Osteoblast (primary cell): ENCODE measurements at regions not wholly inside any gene's neighbourhood (a gene's known extent, or its start where the extent isn't known, plus 50 kb on each side); places are given as distances from the start of the nearest gene placed in this dataset.

Experiments used
- DNase-seq: peaks from one replicate; pipeline ENCODE4 v3.0.0; 2011; ENCODE audit warnings: low spot score, mixed read lengths; ENCODE audit not compliant: insufficient read length; ENCODE audit errors: missing footprints
- H2AFZ ChIP-seq: 2 replicates; pipeline ENCODE4 v1.6.0; 2011; ENCODE audit warnings: mild to moderate bottlenecking, low read length
- H3K27ac ChIP-seq: 2 replicates; pipeline ENCODE4 v1.5.1; 2011; ENCODE audit warnings: mild to moderate bottlenecking, low read depth, low read length, moderate library complexity
- H3K27me3 ChIP-seq: 2 replicates; pipeline ENCODE4 v1.6.0; 2012; ENCODE audit warnings: mild to moderate bottlenecking, control low read depth, inconsistent platforms, low read length, moderate library complexity; ENCODE audit not compliant: insufficient read depth
- H3K36me3 ChIP-seq: 2 replicates; pipeline ENCODE4 v1.5.1; 2011; ENCODE audit warnings: mild to moderate bottlenecking, low read length, control low read depth, moderate library complexity; ENCODE audit not compliant: insufficient read depth
- H3K4me1 ChIP-seq: 2 replicates; pipeline ENCODE4 v1.5.1; 2011; ENCODE audit warnings: mild to moderate bottlenecking, low read length, control low read depth, moderate library complexity; ENCODE audit not compliant: insufficient read depth
- H3K4me2 ChIP-seq: 2 replicates; pipeline ENCODE4 v1.6.0; 2011; ENCODE audit warnings: mild to moderate bottlenecking, low read length; ENCODE audit not compliant: insufficient read depth
- H3K4me3 ChIP-seq: fragments of 200-600 bp; sonication (generic); 3 replicates; pipeline ENCODE4 v1.5.1; 2012; ENCODE audit warnings: mild to moderate bottlenecking, low read length, inconsistent platforms; ENCODE audit not compliant: insufficient read depth
- H3K79me2 ChIP-seq: 2 replicates; pipeline ENCODE4 v1.6.0; 2012; ENCODE audit warnings: mild to moderate bottlenecking, low read length, control low read depth, inconsistent platforms; ENCODE audit not compliant: insufficient read depth
- H3K9me3 ChIP-seq: 2 replicates; pipeline ENCODE4 v1.5.1; 2011; ENCODE audit warnings: low read depth, low read length, control low read depth
- H4K20me1 ChIP-seq: 2 replicates; pipeline ENCODE4 v1.6.0; 2012; ENCODE audit warnings: mild to moderate bottlenecking, low read length, control low read depth; ENCODE audit not compliant: insufficient read depth
- CTCF ChIP-seq: IDR thresholded peaks from 2 replicates; pipeline ENCODE4 v1.5.1; 2011; ENCODE audit warnings: mild to moderate bottlenecking, low read depth, low read length, moderate library complexity; ENCODE audit errors: extremely low read depth

- Histone ChIP-seq H4K20me1 (no peaks in the 10 kb centered on the region), H3K27me3 (no peaks in the 10 kb centered on the region), H3K27ac (no peak overlapping the region), H3K4me3 (no peak overlapping the region), H3K4me1 (no peaks in the 10 kb centered on the region), H2AFZ (no peak overlapping the region), H3K36me3 (no peaks in the 10 kb centered on the region), H3K9me3 (no peaks in the 10 kb centered on the region), H3K4me2 (no peak overlapping the region), H3K79me2 (no peaks in the 10 kb centered on the region)
- TF ChIP-seq CTCF: no peak
- DNase-seq: no peak
These were observed 340.0 kb upstream of the TMCO5A start for GRCh38 chr15:37594417-37594816.

DNA sequence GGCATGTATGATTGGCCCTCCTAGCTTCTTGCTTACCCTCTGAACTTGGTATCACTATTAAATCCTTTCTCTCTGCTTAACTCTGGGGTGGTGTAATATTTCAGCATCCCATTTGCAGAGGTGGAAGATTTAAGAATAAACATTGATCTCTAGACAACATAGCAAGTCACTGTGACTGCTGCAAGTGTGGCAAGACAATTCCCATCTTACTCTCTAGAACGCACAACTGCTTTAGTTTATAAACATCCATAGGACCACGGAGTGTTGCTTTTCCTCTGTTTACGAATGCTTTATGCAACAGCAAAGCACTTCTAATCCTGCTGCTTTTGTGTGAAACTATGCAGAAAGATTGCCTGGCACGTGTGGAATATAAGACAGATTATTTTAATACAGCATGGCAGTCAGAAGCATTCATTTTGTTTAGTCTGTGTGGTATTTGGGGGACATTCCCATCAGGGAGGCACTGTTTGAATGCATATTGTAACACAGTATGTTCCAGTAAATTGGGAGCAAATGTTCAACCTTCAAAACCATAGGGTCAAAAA is 338.9 kb upstream of the TMCO5A start:
- H3K27ac ChIP-seq: no peak overlapping the region
- no peaks in the 10 kb centered on the region for H3K4me1 ChIP-seq
- no peaks in the 10 kb centered on the region for H3K79me2 ChIP-seq
- H3K4me2 ChIP-seq: no peak overlapping the region
- H2AFZ ChIP-seq: no peak overlapping the region
- H3K9me3 ChIP-seq: no peaks in the 10 kb centered on the region
- no peak overlapping the region for H3K4me3 ChIP-seq
- no peaks in the 10 kb centered on the region for H3K27me3 ChIP-seq
- H4K20me1 ChIP-seq: no peaks in the 10 kb centered on the region
- TF ChIP-seq CTCF: no peak
- H3K36me3 ChIP-seq: no peaks in the 10 kb centered on the region
- no peak for DNase-seq

DNA sequence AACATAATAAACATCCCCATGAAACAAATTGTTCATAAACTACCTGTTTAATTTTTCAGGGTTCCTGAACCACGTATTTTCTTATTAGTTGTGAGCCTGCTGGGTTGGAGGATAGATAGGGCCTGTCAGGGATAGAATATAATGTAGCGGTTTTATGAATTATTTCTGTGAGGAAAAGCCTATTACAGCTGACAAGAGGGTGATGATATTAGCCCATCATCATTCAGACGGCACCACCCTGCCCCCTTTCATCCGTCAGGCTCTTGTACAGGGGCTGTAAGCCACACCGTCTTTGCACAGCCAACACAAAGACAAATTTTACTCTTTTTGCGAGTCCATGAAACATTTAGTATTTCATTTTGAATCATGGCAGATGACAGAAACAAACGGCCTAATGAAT is 335.3 kb upstream of the TMCO5A start:
- Histone ChIP-seq H3K4me1 (no peaks in the 10 kb centered on the region), H3K4me2 (no peak overlapping the region)

DNA sequence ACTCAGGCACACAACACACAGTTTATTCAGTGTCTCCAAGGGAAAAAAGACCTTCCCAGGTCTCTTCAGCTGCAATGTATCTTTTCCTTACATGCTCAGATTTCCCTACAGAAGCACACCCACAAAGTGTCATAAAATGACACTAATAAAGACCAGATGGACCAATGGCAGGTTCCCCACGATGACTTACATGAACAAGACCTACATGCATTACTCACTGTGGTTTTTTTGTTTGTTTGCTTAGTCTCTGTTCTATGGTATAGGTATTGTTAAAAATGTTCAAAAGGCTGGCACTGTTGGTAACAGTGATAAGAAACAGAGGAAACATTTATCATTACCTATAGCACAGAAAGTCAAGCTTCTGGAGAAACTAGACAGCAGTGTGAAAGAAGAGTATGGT is 318.2 kb upstream of the TMCO5A start:
- H3K4me2 ChIP-seq: no peak overlapping the region

More for the DNA sequence above, 335.3 kb upstream of the TMCO5A start:
- Histone ChIP-seq H3K27me3 (no peaks in the 10 kb centered on the region), H3K9me3 (no peaks in the 10 kb centered on the region), H2AFZ (no peak overlapping the region), H3K36me3 (no peaks in the 10 kb centered on the region), H3K4me3 (no peak overlapping the region), H3K79me2 (no peaks in the 10 kb centered on the region), H4K20me1 (no peaks in the 10 kb centered on the region), H3K27ac (no peak overlapping the region)
- no peak for DNase-seq
- TF ChIP-seq CTCF: no peak

More for the DNA sequence above, 318.2 kb upstream of the TMCO5A start:
- Histone ChIP-seq H3K4me3 (no peak overlapping the region), H4K20me1 (no peaks in the 10 kb centered on the region), H3K79me2 (no peaks in the 10 kb centered on the region), H3K9me3 (no peaks in the 10 kb centered on the region), H3K36me3 (no peaks in the 10 kb centered on the region), H3K4me1 (no peaks in the 10 kb centered on the region), H3K27me3 (no peaks in the 10 kb centered on the region), H2AFZ (no peak overlapping the region), H3K27ac (no peak overlapping the region)
- TF ChIP-seq CTCF: no peak
- no peak for DNase-seq
